Activated CD8-positive, alpha-beta memory T cell treated with anti-CD3 and anti-CD28 coated beads, Interleukin-2, amount 50 U/mL, for 24 hours (primary cell): ENCODE measurements at regions not wholly inside any gene's neighbourhood (a gene's known extent, or its start where the extent isn't known, plus 50 kb on each side); places are given as distances from the start of the nearest gene placed in this dataset.
"Not testable (repeated sequence)": the region's sequence is repeated elsewhere in the genome, so short reads cannot be mapped to it uniquely, and the experiment has no call there.

Experiments used
- DNase-seq: peaks from one replicate; pipeline ENCODE4 v3.0.0-alpha.2; 2020; ENCODE audit errors: extremely low read depth

- DNase-seq: no peak
Observed at GRCh38 chr2:7094231-7094741, 177.1 kb downstream of the RNF144A start.

DNA sequence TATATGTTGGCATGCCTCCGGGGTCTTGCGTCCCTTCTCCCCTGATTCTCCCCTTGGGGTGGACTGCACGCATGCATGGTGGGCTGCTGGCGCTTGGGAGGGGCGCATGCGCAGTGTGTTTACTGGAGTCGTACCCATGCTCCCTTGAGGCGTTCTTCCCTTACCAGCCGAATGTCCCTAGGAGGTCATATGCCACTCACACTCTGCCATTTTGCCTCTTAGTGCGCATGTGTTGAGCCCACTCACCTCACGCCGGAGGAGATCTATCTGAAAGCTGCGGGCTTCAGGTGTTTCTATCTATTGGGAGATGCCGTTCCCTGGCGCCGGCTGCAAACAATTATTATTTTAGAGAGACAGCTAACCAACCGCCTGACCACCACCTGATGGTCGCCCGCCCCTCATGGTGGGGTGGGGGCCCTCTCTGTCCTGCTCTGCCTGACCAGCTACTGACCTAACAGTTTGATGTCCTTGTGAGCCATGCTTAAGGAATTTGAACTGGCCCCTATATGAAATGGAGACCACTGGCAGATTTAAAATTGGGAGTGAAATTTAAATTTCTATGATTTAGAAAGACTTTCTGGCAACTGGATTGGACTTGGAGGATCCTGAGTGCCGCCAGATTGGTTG is 179.6 kb downstream of the RNF144A start:
- no peak for DNase-seq

- DNase-seq: peak; percentile 12
Observed at GRCh38 chr2:7097353-7097895, 180.2 kb downstream of the RNF144A start.

DNA sequence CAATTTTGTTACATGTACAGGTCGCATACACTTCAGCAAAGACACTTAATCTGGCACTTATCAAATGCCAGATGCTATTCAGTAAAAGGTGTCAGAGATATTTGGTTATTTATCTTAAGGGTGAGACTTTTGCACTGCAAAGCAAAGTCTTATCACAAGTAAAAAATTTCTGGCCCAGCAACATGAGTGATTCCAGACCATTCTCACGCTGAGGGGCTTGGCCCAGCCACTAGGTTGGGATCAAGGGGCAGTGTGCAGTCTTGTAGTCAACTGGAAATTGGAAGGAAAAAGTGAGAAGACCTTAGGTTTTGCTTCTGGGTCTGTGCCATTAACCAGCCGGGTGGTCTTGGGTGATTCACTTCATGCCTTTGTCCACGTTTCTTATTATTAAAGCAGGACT is 181.6 kb downstream of the RNF144A start:
- DNase-seq: no peak

- DNase-seq: not testable (repeated sequence)
Observed at GRCh38 chr2:7099687-7100086, 182.5 kb downstream of the RNF144A start.

GRCh38 chr2:7102826-7103225 is 185.6 kb downstream of the RNF144A start:
- no peak for DNase-seq

DNA sequence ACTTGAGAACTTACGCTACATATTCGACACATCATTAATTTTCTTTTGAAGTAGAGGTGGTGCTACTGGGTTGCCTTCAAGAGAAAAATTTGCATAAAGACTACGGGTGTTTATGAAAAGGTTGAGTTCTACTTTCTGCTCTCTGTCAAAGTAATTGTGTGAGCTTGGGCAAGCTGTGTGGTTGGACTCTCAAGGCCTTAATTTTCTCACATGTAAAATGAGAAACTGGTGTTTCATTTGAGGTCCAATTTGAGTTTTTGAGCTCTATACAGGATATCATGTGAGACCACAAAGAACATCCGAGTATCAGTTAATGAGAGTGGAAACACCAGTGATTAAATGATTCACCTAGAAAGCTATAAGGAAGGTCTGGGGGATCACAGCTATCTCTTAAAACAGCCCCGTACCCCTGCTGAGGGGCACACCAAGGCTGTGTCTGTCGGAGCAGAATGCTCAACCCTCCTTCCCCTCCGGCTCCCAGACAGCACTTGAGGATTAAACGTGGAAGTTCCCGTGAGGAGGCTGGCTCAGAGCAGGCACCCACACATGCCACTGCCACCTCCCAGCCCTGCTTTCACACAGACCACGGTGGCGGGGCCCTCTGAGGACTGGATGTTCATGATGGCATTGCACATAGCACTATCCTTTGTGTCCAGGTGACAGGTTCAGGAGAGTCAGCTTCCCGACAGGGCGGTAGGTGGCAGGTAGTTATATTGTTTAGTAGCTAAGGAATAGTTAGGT is 191.8 kb downstream of the RNF144A start:
- DNase-seq: no peak

GRCh38 chr2:7109533-7109885 is 192.3 kb downstream of the RNF144A start:
- no peak for DNase-seq

DNA sequence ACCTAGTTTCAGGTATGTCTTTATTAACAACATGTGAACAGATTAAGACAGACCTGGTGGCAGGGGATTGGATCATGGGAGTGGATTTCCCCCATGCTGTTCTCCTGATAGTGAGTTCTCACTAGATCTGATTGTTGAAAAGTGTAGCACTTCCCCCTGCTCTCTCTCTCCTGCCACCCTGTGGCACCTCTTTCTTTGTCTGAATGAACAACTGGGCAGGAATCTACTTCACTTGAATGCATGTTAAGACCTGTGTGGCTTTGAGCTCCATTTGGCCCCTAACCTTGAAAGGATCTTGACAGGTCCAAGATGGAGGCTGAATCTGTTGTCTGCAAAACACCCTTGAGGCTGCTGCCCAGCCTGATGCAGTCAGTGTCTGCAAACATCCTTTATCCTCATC is 194.4 kb downstream of the RNF144A start:
- no peak for DNase-seq

DNA sequence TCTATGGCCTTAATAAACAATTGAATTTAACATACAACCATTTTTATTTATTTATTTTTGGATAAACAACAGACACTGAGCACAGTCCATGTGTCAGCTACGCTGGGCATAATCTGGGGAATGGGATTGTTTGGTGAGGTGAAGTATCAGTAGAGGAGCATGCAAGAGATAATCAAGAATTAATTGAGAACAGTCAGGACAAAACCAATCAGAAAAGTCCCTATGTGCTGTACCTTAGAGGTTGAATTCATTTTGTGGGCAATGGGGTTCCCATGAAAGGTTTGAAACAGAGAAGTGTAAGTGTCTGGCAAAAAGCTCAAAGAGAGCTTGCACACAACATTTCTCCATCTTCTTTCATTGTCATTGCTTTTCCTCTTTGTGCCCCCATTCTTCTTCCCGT is 198.2 kb downstream of the RNF144A start:
- DNase-seq: no peak

DNA sequence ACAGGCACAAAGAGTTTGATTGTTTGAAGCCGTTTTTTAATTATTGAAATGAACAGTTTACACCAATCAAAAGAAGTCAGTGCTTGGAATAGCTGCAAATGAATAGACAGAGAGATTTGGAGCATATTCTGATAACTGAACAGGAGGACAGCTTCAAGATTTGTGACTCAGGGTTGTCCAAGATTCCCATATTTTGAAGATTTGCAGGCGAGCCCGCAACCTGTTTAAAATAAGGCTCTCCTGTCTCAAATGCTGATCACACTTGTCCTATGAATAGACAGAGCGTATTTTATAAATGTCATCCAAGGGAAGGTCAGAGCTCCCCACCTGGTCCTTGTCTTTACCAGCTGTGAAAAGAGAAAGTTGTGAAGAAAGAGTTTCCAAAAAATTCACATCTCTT is 198.7 kb downstream of the RNF144A start:
- DNase-seq: no peak

GRCh38 chr2:7116511-7116910 is 199.3 kb downstream of the RNF144A start:
- DNase-seq: no peak

DNA sequence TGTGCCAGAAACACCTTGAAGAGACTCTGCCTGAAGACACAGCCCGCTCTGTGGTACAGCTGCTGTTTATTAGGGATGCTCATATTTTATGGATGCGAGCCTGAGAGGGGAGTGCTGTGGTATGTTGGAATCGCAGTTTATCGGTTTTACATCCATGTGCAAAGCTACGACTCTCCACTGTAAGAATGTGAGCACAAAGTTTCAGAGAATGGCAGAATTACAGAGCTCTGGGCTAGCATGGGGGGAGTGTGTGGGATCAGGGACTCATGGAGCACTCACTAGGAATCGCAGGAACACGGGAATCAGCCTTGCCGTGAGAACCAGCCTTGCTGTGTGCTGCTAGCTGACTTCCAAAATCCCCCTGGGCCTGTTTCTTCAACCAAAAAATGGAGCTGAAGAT is 199.9 kb downstream of the RNF144A start:
- DNase-seq: no peak

- no peak for DNase-seq
Observed at GRCh38 chr2:7118606-7119131, 201.5 kb downstream of the RNF144A start.

DNA sequence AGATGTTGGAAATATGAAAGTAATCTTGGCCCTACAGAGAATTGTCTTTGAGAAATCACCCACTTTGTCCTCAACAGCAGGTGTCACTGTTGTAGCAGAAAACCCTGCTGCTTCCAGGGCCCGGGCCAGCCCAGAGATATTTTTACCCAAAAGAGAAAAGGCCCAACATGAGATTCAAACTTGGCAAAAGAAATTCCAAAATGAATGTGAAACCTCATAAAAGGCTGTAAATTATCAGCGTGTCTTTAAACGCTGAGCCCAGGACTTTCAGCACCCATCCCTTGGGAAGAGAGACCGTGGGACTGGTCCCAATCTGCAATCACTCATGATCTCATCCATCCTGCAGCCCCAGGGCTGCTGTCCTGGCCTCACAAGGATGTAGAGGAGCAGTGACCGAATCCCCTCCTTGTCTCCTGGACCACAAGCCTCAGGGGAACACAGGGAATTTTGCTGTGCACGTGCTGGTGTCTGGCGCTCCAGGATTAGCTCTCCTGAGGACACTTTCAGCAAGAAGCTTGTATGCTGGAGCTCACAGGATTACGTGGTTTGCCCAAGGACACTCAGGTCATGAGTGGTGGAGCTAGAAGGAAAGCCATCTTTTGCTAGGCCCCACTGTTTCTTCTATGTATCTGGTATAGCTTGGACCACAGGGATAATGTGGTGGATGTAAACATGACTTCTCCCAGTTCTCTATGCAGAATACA is 202.1 kb downstream of the RNF144A start:
- DNase-seq: no peak

DNA sequence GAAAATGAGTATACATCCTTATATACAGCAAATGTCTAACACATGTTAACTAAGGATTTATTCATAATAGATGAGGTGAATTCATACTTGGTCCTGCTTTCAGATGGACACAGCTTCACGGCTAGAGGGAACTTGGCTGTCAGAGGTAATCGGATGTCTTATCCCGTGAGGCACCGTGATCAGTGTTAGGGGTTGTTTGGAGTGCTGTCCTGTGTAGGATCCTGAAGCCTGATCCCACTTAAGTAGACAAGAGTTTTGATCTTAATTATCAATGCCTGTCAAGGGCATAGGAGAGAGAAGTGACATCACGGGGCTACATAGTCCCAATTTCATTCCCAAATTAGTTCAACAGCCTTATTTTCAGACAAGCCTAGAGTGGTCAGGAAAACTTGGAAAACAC is 204.6 kb downstream of the RNF144A start:
- no peak for DNase-seq

DNA sequence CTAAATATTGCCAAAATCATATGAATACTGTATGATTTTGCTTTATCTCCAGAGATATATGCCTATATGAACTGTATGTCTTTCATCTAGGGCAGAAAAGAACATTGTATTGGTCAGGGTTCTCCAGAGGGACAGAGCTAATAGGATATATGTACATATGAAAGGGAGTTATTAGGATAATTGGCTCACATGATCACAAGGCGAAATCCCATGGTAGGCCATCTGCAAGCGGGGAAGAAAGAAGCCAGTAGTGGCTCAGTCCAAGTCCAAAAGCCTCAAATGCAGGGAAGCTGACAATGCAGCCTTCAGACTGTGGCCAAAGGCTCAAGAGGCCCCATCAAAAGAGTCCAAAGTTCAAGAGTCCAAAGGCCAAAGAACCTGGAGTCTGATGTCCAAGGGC is 209.9 kb downstream of the RNF144A start:
- no peak for DNase-seq

DNA sequence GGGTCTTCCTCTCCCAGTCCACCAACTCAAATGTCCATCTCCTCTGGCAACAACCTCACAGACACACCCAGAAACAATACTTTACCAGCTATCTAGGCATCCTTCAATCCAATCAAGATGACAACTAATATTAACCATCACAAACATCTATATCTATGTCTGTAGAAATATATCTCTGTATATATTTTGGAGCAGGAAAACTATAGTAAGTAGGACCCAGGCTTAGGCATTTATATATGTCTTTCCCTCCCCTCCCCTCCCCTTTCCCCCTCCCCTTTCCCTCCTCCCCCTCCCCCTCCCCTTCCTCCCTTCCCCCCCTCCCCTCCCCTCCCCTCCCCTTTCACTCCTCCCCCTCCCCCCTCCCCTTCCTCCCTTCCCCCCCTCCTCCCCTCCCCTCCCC is 210.5 kb downstream of the RNF144A start:
- DNase-seq: no peak

GRCh38 chr2:7131261-7131660 is 214.0 kb downstream of the RNF144A start:
- no peak for DNase-seq

DNA sequence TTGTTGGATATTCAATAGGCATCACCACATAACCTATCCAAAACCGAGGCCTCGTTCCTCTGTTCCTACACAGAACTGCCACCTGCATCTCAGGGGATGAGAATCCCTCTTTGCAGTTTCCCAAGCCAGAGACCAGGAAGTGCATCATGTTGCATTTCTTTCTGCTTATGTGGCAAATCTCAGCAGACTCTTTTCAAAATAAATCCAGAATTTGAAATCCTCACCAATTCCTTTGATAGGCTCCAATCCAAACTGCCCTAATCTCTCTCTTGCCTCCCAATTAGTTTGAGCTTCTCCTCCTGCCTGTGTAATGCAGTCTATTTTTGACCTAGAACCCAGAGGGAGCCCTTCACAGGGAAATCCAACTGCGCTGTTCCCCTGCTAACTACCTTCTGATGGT is 215.5 kb downstream of the RNF144A start:
- no peak for DNase-seq

- DNase-seq: no peak
Observed at GRCh38 chr2:7133521-7133920, 216.3 kb downstream of the RNF144A start.

- DNase-seq: no peak
Observed at GRCh38 chr2:7140306-7140705, 223.1 kb downstream of the RNF144A start.
